ENCODE measurements at regions not wholly inside any gene's neighbourhood (a gene's known extent, or its start where the extent isn't known, plus 50 kb on each side); places are given as distances from the start of the nearest gene placed in this dataset.

DNA sequence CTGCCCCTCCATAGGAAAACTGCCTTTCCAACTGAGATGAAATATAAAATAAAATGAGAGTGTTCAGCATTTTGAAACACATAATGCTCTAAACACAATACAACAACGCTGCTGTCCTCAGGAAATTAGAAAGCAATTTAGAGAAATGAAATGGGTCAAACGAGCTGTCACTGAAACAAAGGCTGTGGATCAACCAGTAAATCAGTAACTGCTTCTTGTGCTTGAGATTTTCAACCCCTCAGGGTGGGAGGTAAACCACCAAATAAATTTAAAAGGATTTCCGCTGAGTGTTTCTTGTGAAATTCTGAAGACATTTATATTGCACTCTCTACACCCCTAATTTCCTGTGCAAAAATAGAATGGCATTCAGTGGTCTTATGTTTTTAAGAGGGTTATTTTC is 657.1 kb upstream of the SEL1L start:
- H3K9me2 ChIP-seq (replicated peaks; ENCODE audit: insufficient read depth, low read length), result no peaks in the 10 kb centered on the region
- no peaks in the 10 kb centered on the region for H3K4me1 ChIP-seq (ENCODE audit: low read length)
- H3K9ac ChIP-seq (ENCODE audit: low read length), result no peak overlapping the region
- H3K9me3 ChIP-seq (ENCODE audit: low read length), result peaks cover 53% of the 10 kb centered on the region
- no peak overlapping the region for H3K4me3 ChIP-seq (ENCODE audit: low read length)
- H4K20me1 ChIP-seq (ENCODE audit: insufficient read depth, low read depth, low read length), result no peaks in the 10 kb centered on the region
- no peaks in the 10 kb centered on the region for H3K27me3 ChIP-seq (ENCODE audit: low read length)
- no peak overlapping the region for H3K27ac ChIP-seq (ENCODE audit: low read length)
- H3K4me2 ChIP-seq (ENCODE audit: low read depth, low read length, poor library complexity, severe bottlenecking), result no peak overlapping the region
- H2AFZ ChIP-seq (ENCODE audit: low read length), result no peak overlapping the region
- H3K36me3 ChIP-seq (ENCODE audit: insufficient read depth, low read length), result no peaks in the 10 kb centered on the region
- H3K79me2 ChIP-seq (ENCODE audit: low read length), result no peaks in the 10 kb centered on the region
- no peak for DNase-seq

- Histone ChIP-seq H3K4me1 (ENCODE audit: low read length) (no peaks in the 10 kb centered on the region), H3K4me3 (ENCODE audit: low read length) (no peak overlapping the region), H3K36me3 (ENCODE audit: insufficient read depth, low read length) (no peaks in the 10 kb centered on the region), H3K27ac (ENCODE audit: low read length) (no peak overlapping the region), H2AFZ (ENCODE audit: low read length) (no peak overlapping the region), H3K4me2 (ENCODE audit: low read depth, low read length, poor library complexity, severe bottlenecking) (no peak overlapping the region), H4K20me1 (ENCODE audit: insufficient read depth, low read depth, low read length) (no peaks in the 10 kb centered on the region), H3K27me3 (ENCODE audit: low read length) (no peaks in the 10 kb centered on the region), H3K9me2 (replicated peaks; ENCODE audit: insufficient read depth, low read length) (no peaks in the 10 kb centered on the region), H3K79me2 (ENCODE audit: low read length) (no peaks in the 10 kb centered on the region), H3K9me3 (ENCODE audit: low read length) (peaks cover 57% of the 10 kb centered on the region), H3K9ac (ENCODE audit: low read length) (no peak overlapping the region)
- no peak for DNase-seq
Measured at GRCh38 chr14:82192387-82192786, 658.7 kb upstream of the SEL1L start.

GRCh38 chr14:82223276-82223675 is 689.6 kb upstream of the SEL1L start:
- no peaks in the 10 kb centered on the region for H3K27me3 ChIP-seq (ENCODE audit: low read length)
- no peak overlapping the region for H3K27ac ChIP-seq (ENCODE audit: low read length)
- H3K36me3 ChIP-seq (ENCODE audit: insufficient read depth, low read length), result no peaks in the 10 kb centered on the region
- no peak overlapping the region for H2AFZ ChIP-seq (ENCODE audit: low read length)
- H3K79me2 ChIP-seq (ENCODE audit: low read length), result no peaks in the 10 kb centered on the region
- no peaks in the 10 kb centered on the region for H3K4me1 ChIP-seq (ENCODE audit: low read length)
- no peaks in the 10 kb centered on the region for H4K20me1 ChIP-seq (ENCODE audit: insufficient read depth, low read depth, low read length)
- no peak for DNase-seq
- H3K4me2 ChIP-seq (ENCODE audit: low read depth, low read length, poor library complexity, severe bottlenecking), result no peak overlapping the region
- H3K9ac ChIP-seq (ENCODE audit: low read length), result no peak overlapping the region
- peaks cover 47% of the 10 kb centered on the region for H3K9me3 ChIP-seq (ENCODE audit: low read length)
- H3K9me2 ChIP-seq (replicated peaks; ENCODE audit: insufficient read depth, low read length), result no peaks in the 10 kb centered on the region
- no peak overlapping the region for H3K4me3 ChIP-seq (ENCODE audit: low read length)

GRCh38 chr14:82224610-82225009 is 691.0 kb upstream of the SEL1L start:
- Histone ChIP-seq H3K27ac (ENCODE audit: low read length) (no peak overlapping the region), H3K79me2 (ENCODE audit: low read length) (no peaks in the 10 kb centered on the region), H3K9me3 (ENCODE audit: low read length) (peaks cover 44% of the 10 kb centered on the region), H3K4me1 (ENCODE audit: low read length) (no peaks in the 10 kb centered on the region), H3K36me3 (ENCODE audit: insufficient read depth, low read length) (no peaks in the 10 kb centered on the region), H3K27me3 (ENCODE audit: low read length) (no peaks in the 10 kb centered on the region), H2AFZ (ENCODE audit: low read length) (no peak overlapping the region), H3K4me3 (ENCODE audit: low read length) (no peak overlapping the region), H3K9ac (ENCODE audit: low read length) (no peak overlapping the region), H3K9me2 (replicated peaks; ENCODE audit: insufficient read depth, low read length) (no peaks in the 10 kb centered on the region), H4K20me1 (ENCODE audit: insufficient read depth, low read depth, low read length) (no peaks in the 10 kb centered on the region), H3K4me2 (ENCODE audit: low read depth, low read length, poor library complexity, severe bottlenecking) (no peak overlapping the region)
- DNase-seq, result no peak

- H2AFZ ChIP-seq (ENCODE audit: low read length), result no peak overlapping the region
- no peaks in the 10 kb centered on the region for H4K20me1 ChIP-seq (ENCODE audit: insufficient read depth, low read depth, low read length)
- H3K4me3 ChIP-seq (ENCODE audit: low read length), result no peak overlapping the region
- H3K4me2 ChIP-seq (ENCODE audit: low read depth, low read length, poor library complexity, severe bottlenecking), result no peak overlapping the region
- H3K9me2 ChIP-seq (replicated peaks; ENCODE audit: insufficient read depth, low read length), result no peaks in the 10 kb centered on the region
- no peak overlapping the region for H3K9ac ChIP-seq (ENCODE audit: low read length)
- H3K36me3 ChIP-seq (ENCODE audit: insufficient read depth, low read length), result no peaks in the 10 kb centered on the region
- DNase-seq, result no peak
- H3K27ac ChIP-seq (ENCODE audit: low read length), result no peak overlapping the region
- no peaks in the 10 kb centered on the region for H3K27me3 ChIP-seq (ENCODE audit: low read length)
- no peaks in the 10 kb centered on the region for H3K79me2 ChIP-seq (ENCODE audit: low read length)
- no peaks in the 10 kb centered on the region for H3K4me1 ChIP-seq (ENCODE audit: low read length)
- peaks cover 40% of the 10 kb centered on the region for H3K9me3 ChIP-seq (ENCODE audit: low read length)
Measured at GRCh38 chr14:82230748-82231147, 697.1 kb upstream of the SEL1L start.

DNA sequence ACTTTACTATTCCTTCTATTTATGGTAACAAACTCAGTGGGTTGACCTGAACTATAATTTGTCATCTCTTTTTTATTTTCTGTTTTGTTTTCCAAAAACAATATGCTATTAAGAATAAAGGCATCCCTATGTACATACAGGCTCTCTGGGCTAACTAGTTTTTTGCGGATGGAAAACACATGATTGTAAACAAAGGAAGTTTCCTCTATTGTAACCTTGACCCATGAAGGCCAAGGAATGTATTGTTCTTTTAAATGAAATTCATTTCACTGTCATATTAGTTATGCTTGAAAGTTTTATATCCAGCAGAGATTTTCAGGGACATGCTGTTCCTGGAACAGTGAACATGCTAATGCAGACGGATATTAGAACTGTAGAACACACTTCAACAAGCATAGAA is 705.0 kb upstream of the SEL1L start:
- Histone ChIP-seq H3K36me3 (ENCODE audit: insufficient read depth, low read length) (no peaks in the 10 kb centered on the region), H3K27ac (ENCODE audit: low read length) (no peak overlapping the region), H3K27me3 (ENCODE audit: low read length) (no peaks in the 10 kb centered on the region), H2AFZ (ENCODE audit: low read length) (no peak overlapping the region), H4K20me1 (ENCODE audit: insufficient read depth, low read depth, low read length) (no peaks in the 10 kb centered on the region), H3K4me3 (ENCODE audit: low read length) (no peak overlapping the region), H3K79me2 (ENCODE audit: low read length) (no peaks in the 10 kb centered on the region), H3K4me1 (ENCODE audit: low read length) (no peaks in the 10 kb centered on the region), H3K4me2 (ENCODE audit: low read depth, low read length, poor library complexity, severe bottlenecking) (no peak overlapping the region), H3K9ac (ENCODE audit: low read length) (no peak overlapping the region), H3K9me2 (replicated peaks; ENCODE audit: insufficient read depth, low read length) (no peaks in the 10 kb centered on the region), H3K9me3 (ENCODE audit: low read length) (peaks cover 60% of the 10 kb centered on the region)
- no peak for DNase-seq

DNA sequence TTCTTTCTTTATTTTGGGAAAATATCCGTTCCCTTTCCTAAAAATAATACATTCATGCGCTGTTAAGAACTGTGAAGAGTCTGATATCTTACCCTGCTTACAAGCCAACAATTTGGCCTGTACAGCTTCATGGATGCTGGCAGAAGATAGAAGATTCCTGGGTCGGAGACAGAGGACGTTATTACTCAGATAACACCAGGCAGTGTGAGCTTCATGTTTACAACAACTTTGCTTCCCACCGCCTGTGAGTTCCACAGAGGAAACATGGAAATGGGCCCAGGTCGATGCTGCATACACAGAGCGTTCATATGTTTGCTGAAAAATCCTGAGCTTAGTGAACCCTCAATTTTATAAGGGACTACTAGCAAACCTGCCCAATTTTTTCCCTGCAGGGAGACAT is 705.6 kb upstream of the SEL1L start:
- H3K4me1 ChIP-seq (ENCODE audit: low read length), result no peaks in the 10 kb centered on the region
- no peak overlapping the region for H3K27ac ChIP-seq (ENCODE audit: low read length)
- H3K36me3 ChIP-seq (ENCODE audit: insufficient read depth, low read length), result no peaks in the 10 kb centered on the region
- no peaks in the 10 kb centered on the region for H3K27me3 ChIP-seq (ENCODE audit: low read length)
- no peaks in the 10 kb centered on the region for H3K79me2 ChIP-seq (ENCODE audit: low read length)
- DNase-seq, result no peak
- no peak overlapping the region for H2AFZ ChIP-seq (ENCODE audit: low read length)
- peaks cover 61% of the 10 kb centered on the region for H3K9me3 ChIP-seq (ENCODE audit: low read length)
- no peaks in the 10 kb centered on the region for H3K9me2 ChIP-seq (replicated peaks; ENCODE audit: insufficient read depth, low read length)
- H3K9ac ChIP-seq (ENCODE audit: low read length), result no peak overlapping the region
- H3K4me2 ChIP-seq (ENCODE audit: low read depth, low read length, poor library complexity, severe bottlenecking), result no peak overlapping the region
- no peak overlapping the region for H3K4me3 ChIP-seq (ENCODE audit: low read length)
- H4K20me1 ChIP-seq (ENCODE audit: insufficient read depth, low read depth, low read length), result no peaks in the 10 kb centered on the region

DNA sequence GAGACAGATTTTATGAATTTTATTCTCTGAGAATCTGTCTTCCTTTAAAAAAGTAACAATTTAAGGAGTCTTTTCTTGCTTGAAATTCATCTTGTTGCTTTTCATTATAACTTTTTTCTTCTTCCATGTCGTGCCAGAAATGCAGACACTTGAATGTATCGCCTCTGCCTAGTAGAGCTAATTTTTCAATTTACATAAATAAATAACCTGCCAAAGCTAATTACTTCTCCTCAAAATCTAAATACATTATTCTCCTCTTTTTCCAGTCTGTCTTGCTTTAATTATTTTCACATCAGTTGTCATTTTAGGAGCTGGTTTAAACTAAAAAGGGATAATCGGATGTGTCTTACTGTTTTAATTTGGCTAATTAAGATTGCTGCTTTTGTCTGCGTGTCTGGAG is 711.1 kb upstream of the SEL1L start:
- Histone ChIP-seq H3K27me3 (ENCODE audit: low read length) (no peaks in the 10 kb centered on the region), H3K9me2 (replicated peaks; ENCODE audit: insufficient read depth, low read length) (no peaks in the 10 kb centered on the region), H3K4me3 (ENCODE audit: low read length) (no peak overlapping the region), H2AFZ (ENCODE audit: low read length) (no peak overlapping the region), H4K20me1 (ENCODE audit: insufficient read depth, low read depth, low read length) (no peaks in the 10 kb centered on the region), H3K4me1 (ENCODE audit: low read length) (no peaks in the 10 kb centered on the region), H3K4me2 (ENCODE audit: low read depth, low read length, poor library complexity, severe bottlenecking) (no peak overlapping the region), H3K36me3 (ENCODE audit: insufficient read depth, low read length) (no peaks in the 10 kb centered on the region), H3K9ac (ENCODE audit: low read length) (no peak overlapping the region), H3K27ac (ENCODE audit: low read length) (no peak overlapping the region), H3K79me2 (ENCODE audit: low read length) (no peaks in the 10 kb centered on the region), H3K9me3 (ENCODE audit: low read length) (peaks cover 61% of the 10 kb centered on the region)
- DNase-seq, result no peak

DNA sequence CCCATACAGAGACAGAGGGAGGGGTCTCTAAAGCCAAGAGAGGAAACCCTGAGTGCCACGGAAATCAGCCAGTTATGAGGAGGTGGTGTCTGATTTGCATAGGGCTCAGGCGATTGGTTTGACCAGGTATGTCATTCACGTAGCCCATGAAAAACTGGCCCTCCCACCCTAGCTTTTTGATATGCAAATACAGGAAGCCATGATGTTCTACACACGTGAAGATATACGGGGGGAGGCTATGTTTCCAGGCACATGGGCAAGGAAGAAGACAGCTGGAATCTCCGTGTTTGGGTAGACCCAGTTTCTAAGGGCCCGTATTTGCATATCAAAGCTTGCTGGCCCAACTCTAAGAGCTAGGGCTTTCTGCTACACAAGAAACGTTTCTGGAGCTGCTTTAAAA is 717.8 kb upstream of the SEL1L start:
- Histone ChIP-seq H4K20me1 (ENCODE audit: insufficient read depth, low read depth, low read length) (no peaks in the 10 kb centered on the region), H2AFZ (ENCODE audit: low read length) (no peak overlapping the region), H3K9me2 (replicated peaks; ENCODE audit: insufficient read depth, low read length) (no peaks in the 10 kb centered on the region), H3K9ac (ENCODE audit: low read length) (no peak overlapping the region), H3K79me2 (ENCODE audit: low read length) (no peaks in the 10 kb centered on the region), H3K27me3 (ENCODE audit: low read length) (no peaks in the 10 kb centered on the region), H3K4me3 (ENCODE audit: low read length) (no peak overlapping the region), H3K4me1 (ENCODE audit: low read length) (no peaks in the 10 kb centered on the region), H3K4me2 (ENCODE audit: low read depth, low read length, poor library complexity, severe bottlenecking) (no peak overlapping the region), H3K27ac (ENCODE audit: low read length) (no peak overlapping the region), H3K36me3 (ENCODE audit: insufficient read depth, low read length) (no peaks in the 10 kb centered on the region), H3K9me3 (ENCODE audit: low read length) (peaks cover 34% of the 10 kb centered on the region)
- DNase-seq, result no peak
